Sigmoid colon (tissue), 4 donors: ENCODE measurements at regions not wholly inside any gene's neighbourhood (a gene's known extent, or its start where the extent isn't known, plus 50 kb on each side); places are given as distances from the start of the nearest gene placed in this dataset.

Source experiments
- EP300 ChIP-seq, 4 donors: sonication (generic); formaldehyde crosslinking; IDR thresholded peaks; one replicate each; pipeline ENCODE4 v1.6.1; 2017; ENCODE audit warnings: antibody characterized with exemption in 4 of 4
- TF ChIP-seq, protein P1 (sequence below), 4 experiments: fragments of 450-650 bp in 3 of 4; fragments of 200-600 bp in 1 of 4; IDR thresholded peaks; one replicate each; pipeline ENCODE4 v1.5.1; 2016 to 2019; ENCODE audit warnings: antibody characterized with exemption in 4 of 4, mild to moderate bottlenecking in 3 of 4, moderate library complexity in 2 of 4

DNA sequence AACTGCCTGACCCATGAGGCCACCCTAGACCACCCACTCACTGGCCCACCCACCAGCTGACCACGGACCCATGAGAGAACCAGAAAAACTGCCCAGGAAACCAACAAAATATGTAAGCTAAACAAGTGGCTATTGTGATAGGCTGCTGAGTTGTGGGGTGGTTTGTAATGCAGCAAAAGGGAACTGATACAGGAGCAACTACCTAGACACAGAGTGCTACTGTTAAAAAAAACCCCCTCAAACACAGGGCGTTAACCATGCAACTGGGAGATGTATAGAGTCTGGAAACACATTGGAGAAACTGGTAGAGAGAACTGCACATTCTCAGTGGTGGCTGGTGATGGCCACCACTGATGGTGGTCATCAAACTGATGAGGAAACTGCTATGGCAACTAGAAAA lies 206.3 kb upstream of the GYPC start:
- TF ChIP-seq, protein P1, sequence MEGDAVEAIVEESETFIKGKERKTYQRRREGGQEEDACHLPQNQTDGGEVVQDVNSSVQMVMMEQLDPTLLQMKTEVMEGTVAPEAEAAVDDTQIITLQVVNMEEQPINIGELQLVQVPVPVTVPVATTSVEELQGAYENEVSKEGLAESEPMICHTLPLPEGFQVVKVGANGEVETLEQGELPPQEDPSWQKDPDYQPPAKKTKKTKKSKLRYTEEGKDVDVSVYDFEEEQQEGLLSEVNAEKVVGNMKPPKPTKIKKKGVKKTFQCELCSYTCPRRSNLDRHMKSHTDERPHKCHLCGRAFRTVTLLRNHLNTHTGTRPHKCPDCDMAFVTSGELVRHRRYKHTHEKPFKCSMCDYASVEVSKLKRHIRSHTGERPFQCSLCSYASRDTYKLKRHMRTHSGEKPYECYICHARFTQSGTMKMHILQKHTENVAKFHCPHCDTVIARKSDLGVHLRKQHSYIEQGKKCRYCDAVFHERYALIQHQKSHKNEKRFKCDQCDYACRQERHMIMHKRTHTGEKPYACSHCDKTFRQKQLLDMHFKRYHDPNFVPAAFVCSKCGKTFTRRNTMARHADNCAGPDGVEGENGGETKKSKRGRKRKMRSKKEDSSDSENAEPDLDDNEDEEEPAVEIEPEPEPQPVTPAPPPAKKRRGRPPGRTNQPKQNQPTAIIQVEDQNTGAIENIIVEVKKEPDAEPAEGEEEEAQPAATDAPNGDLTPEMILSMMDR (IDR thresholded peaks at IDR 0.05): no peak
- no peak for TF ChIP-seq EP300 (IDR thresholded peaks at IDR 0.05)
